HFF-Myc (cell line): ENCODE measurements at regions not wholly inside any gene's neighbourhood (a gene's known extent, or its start where the extent isn't known, plus 50 kb on each side); places are given as distances from the start of the nearest gene placed in this dataset.
"Not testable (repeated sequence)": the region's sequence is repeated elsewhere in the genome, so short reads cannot be mapped to it uniquely, and the experiment has no call there.

Experiments used
- DNase-seq: peaks from one replicate; pipeline ENCODE4 v3.0.0-alpha.2; 2011; ENCODE audit warnings: low read depth; ENCODE audit errors: extremely low read depth
- H3K4me3 ChIP-seq: replicated peaks from 2 replicates; pipeline ENCODE4 v1.5.1; 2011; ENCODE audit warnings: low read depth, mild to moderate bottlenecking, control low read depth, low read length
- TF ChIP-seq, protein P1 (sequence below): IDR thresholded peaks from 2 replicates; pipeline ENCODE4 v1.5.1; 2012; ENCODE audit warnings: mild to moderate bottlenecking, low read depth, low read length, control low read depth; ENCODE audit errors: missing control alignments

DNA sequence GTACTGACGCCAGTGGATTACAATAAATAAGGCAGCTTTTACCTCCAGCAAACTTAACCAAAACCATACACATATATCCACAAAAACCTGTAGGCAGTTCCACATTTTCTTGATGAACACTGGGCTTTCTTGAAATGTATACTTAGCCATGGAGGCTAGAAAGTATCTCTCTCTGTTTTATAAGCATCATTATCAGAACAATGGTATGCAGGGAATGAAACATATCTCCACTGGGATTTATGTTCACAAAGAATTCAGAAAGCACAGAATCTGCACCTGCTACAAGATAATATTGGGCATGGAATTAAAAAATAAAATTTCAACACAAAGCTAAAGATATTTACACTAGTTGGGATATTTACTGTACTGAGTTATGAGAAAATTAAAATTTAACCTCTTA, 126.1 kb upstream of the RASA1 start:
- no peak overlapping the region for H3K4me3 ChIP-seq
- DNase-seq: no peak
- TF ChIP-seq, protein P1, sequence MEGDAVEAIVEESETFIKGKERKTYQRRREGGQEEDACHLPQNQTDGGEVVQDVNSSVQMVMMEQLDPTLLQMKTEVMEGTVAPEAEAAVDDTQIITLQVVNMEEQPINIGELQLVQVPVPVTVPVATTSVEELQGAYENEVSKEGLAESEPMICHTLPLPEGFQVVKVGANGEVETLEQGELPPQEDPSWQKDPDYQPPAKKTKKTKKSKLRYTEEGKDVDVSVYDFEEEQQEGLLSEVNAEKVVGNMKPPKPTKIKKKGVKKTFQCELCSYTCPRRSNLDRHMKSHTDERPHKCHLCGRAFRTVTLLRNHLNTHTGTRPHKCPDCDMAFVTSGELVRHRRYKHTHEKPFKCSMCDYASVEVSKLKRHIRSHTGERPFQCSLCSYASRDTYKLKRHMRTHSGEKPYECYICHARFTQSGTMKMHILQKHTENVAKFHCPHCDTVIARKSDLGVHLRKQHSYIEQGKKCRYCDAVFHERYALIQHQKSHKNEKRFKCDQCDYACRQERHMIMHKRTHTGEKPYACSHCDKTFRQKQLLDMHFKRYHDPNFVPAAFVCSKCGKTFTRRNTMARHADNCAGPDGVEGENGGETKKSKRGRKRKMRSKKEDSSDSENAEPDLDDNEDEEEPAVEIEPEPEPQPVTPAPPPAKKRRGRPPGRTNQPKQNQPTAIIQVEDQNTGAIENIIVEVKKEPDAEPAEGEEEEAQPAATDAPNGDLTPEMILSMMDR: no peak

DNA sequence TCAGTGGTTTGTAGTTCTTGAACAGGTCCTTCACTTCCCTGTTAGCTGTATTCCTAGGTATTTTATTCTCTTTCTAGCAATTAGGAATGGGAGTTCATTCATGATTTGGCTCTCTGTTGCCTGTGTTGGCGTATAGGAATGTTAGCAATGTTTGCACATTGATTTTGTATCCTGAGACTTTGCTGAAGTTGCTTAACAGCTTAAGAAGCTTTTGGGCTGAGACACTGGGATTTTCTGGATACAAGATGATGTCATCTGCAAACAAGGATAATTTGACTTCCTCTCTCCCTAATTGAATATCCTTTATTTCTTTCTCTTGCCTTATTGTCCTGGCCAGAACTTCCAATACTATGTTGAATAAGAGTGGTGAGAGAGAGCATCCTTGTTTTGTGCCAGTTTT, 121.8 kb upstream of the RASA1 start:
- not testable (repeated sequence) for H3K4me3 ChIP-seq, DNase-seq

DNA sequence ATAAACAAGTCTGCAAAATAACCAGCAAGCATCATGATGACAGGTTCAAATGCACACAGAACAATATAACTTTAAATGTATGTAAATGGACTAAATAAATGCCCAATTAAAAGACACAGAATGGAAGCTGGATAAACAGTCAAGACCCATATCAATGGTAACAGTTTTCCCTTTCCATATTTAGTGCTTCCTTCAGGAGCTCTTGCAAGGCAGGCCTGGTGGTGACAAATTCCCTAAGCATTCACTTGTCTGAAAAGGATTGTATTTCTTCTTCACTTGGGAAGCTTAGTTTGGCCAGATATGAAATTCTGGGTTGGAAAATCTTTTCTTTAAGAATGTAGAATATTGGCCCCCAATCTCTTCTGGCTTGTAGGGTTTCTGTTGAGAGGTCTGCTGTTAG, 120.2 kb upstream of the RASA1 start:
- no peak overlapping the region for H3K4me3 ChIP-seq
- TF ChIP-seq, protein P1: no peak
- DNase-seq: no peak

DNA sequence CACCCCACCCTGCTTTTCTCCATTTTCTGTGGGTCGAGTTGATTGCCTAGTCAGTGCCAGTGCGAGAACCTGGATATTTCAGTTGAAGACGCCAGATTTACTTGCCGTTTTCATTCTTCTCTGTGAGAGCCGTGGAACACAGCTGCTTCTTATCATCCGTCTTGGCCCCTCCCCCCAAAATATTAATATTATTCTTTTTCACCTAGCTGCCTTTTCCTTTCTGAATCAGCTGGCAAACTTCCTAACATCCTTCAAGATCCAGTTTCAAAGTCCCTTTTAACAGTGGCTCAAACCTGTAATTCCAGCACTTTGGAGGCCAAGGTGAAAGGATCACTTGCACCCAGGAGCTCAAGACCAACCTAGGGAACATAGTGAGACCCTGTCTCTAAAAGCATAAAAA, 117.1 kb upstream of the RASA1 start:
- no peak overlapping the region for H3K4me3 ChIP-seq
- DNase-seq: no peak

DNA sequence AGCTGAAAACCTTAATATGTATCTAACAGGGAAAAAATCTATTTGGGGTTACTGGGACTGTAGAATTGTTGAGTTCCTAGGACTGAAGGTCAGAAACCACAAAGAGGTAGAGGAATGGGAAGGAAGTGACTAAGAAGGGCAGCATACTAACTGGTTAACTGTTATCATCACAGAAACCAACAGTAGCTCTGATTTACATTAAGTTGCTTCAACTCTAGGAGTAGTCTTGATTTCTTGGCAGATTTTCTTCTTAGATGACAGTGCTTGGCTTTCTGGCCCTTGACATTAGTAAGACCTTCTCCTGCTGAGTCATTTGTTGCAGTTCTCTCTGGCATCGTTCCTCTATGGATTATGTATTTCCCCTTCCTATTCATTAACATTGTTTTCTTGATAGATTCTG, 116.1 kb upstream of the RASA1 start:
- H3K4me3 ChIP-seq: no peak overlapping the region
- TF ChIP-seq, protein P1: no peak
- DNase-seq: peak; percentile 78

More for the DNA sequence above, 117.1 kb upstream of the RASA1 start:
- TF ChIP-seq, protein P1: no peak

DNA sequence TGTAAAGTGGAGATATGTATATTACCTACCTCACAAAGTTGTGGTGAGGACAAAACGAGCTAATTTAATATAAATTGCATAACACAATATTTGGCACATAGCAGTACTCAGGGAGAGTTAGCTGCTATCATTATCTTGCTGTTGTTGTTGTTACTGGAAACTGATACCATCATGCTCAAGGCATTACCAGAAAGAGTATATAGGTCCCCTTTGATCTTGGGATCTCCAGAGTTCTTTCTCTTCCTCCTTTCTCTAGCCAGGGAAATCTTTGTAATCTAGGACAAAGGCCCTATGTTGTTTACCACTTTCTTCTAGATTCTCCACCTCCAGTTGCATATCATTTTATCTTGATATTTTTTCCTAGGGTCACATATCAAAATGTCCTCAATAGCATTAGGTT, 114.8 kb upstream of the RASA1 start:
- no peak for DNase-seq
- TF ChIP-seq, protein P1: no peak
- H3K4me3 ChIP-seq: no peak overlapping the region

DNA sequence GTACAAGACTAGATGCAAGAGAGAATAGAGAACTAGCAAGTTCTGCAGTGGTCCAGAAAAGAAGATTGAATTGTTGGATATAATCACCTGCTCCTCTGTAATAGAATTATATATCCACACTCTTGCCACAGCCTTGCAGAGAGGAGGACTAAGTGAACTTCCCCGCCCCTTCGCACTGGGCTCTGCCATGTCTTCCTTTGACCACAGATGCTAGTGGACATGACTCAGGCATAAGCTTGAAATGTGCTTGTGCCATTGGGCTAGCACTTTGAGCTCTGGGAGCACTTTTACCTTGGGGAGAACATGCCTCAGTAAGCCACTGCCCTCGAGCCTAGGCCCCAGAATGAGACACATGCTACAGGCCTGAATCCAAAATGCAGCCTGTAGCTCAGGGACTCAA, 113.5 kb upstream of the RASA1 start:
- H3K4me3 ChIP-seq: no peak overlapping the region
- TF ChIP-seq, protein P1: no peak
- DNase-seq: no peak
